GM19328 (cell line): ENCODE measurements at regions not wholly inside any gene's neighbourhood (a gene's known extent, or its start where the extent isn't known, plus 50 kb on each side); places are given as distances from the start of the nearest gene placed in this dataset.

Experiments used
- ATAC-seq: cut with Tn5 transposase; IDR thresholded peaks from one replicate; pipeline ENCODE4 v1.9.1; 2021; ENCODE audit warnings: mild to moderate bottlenecking, moderate library complexity; ENCODE audit not compliant: unreplicated experiment

DNA sequence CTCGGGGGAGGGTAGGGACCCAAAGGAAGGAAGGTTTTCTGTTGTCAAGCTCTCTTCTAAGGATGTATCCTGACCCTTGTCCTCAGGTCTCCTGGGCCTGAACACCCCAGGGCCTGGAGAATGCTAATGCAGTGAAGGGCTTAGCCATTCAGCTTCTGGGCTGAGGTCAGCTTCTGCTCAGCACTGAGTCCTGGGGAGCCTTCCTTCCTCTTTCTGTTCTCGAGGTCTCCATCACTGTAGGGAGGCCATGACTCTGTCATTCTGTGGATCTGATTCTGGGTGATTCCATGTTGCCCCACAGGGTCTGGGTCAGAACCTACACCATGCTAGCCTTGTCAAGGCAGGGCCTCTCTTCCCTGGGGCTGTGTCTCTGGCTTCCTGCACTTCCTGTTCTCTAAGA lies 712.7 kb downstream of the DHX35 start:
- ATAC-seq: no peak

- ATAC-seq: no peak
These were observed 708.8 kb downstream of the DHX35 start for GRCh38 chr20:39670988-39671387.

DNA sequence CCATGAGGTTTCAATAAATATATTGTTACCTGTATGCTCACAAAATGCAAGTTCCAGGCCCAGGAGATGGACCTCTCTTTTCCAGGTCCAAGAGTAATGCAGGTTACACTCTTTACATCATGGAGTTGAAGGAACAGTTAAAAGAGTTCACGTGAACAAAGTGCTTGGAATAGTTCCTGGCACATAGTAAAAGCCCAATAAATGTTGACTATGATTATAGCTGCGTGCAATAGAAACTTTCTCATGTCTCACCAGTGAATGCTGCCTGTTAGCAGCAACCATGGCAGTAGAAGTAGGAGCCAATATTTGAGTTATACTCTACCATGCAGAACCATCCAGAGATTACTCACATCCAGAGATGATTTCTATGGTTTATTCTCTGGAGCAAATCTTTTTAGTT lies 707.5 kb downstream of the DHX35 start:
- no peak for ATAC-seq

DNA sequence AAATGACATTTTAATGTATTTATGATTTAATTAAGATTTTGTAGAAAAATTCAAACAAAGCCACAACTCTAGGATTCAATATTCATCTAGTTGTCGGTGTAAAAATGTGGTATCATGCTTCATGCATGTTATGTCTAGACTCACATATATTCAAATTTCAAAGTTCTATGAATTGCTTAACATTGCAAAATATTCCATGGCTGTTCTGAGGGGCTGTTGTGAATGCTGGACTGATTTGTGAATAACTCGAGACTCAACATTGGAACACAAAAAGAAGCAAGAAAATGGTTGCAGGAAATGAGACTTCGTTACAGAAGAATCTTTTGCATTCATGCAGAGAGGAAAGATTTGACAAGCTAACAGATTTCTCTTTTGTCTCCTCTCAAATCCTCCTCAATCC lies 705.9 kb downstream of the DHX35 start:
- no peak for ATAC-seq

GRCh38 chr20:39661833-39662232 lies 699.7 kb downstream of the DHX35 start:
- ATAC-seq: no peak

GRCh38 chr20:39660965-39661364 lies 698.8 kb downstream of the DHX35 start:
- ATAC-seq: no peak

DNA sequence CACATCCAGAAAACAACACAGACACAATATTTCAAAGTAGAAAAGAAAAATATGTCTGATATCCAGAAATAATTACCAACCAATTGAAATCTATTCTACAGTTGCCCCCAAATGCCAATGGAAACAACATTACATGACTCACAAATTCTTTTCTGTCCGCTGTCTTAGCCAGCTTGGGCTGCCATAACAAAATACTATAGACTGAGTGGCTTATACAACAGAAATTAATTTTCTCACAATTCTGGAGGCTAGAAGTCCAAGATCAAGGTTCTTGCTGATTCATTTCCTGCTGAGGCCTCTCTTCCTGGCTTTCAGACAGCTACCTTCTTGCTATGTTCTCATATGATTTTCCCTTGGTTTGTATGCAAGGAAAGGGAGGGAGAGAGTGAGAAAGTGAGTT lies 698.1 kb downstream of the DHX35 start:
- no peak for ATAC-seq

GRCh38 chr20:39658662-39659409 lies 696.7 kb downstream of the DHX35 start:
- no peak for ATAC-seq

GRCh38 chr20:39654171-39654570 lies 692.0 kb downstream of the DHX35 start:
- ATAC-seq: no peak

GRCh38 chr20:39651645-39652325 lies 689.6 kb downstream of the DHX35 start:
- ATAC-seq: no peak

DNA sequence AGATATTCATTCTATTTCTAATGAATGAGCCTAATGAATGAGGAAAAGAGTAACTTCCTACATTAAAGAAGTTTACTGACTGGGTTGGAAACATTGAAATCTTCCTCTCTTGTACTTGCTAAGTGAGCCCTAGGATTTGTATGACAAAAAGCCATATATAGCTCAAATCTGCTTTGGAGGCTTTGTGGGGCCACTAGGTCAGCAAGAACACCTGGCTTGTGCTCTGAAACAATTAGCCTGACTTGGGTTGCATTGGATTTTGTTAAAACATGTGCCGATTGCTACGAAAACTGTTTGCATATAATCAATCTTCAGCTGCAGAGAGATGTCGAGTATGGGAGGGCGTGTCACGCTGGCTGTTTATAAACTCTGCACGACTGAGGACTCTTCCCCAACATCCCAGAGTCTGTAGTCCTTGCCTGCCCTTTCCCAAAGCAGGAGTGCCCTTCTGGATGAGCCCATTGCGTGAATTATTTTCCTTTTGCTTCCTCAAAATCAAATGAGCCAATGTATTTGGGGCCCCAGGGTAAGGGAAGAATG lies 684.8 kb downstream of the DHX35 start:
- ATAC-seq: no peak

DNA sequence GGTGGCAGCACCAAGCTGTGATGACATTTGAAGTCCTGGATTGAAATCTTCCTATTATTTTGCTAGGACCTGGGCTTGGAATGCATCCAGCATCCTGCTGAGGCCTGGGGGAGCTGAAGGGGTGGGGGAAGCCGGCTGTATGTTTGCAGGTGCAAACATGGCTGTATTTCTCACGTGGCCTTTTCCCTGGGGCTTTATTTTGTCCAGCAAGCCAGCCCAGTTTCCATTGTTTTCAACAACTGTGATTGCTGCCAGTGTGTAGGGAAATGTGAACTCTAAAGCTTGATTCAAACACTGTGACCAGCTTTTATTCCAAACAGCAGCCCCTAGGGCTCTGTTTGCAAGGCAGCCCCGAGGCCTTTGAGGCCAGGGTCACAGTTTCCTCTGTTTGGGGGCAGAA lies 683.0 kb downstream of the DHX35 start:
- no peak for ATAC-seq

DNA sequence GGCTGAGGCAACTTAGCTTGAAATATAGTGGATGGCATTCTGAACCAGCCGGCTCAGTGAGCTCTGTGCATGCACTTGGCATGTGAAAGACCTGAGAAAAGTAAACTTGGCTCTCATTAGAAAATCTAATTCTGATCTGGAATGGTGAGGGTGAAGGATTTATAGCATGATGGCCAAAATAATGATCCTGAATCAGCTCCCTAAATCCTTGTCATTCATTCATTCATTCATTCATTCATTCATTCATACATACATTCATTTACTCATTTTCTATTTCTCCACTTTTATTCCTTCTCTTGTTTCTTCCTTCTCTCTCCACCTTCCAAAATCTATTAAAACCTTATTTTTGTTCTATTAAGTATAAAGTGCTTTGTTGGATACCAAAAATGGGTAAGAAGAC lies 681.1 kb downstream of the DHX35 start:
- ATAC-seq: no peak

GRCh38 chr20:39641423-39641822 lies 679.3 kb downstream of the DHX35 start:
- no peak for ATAC-seq

DNA sequence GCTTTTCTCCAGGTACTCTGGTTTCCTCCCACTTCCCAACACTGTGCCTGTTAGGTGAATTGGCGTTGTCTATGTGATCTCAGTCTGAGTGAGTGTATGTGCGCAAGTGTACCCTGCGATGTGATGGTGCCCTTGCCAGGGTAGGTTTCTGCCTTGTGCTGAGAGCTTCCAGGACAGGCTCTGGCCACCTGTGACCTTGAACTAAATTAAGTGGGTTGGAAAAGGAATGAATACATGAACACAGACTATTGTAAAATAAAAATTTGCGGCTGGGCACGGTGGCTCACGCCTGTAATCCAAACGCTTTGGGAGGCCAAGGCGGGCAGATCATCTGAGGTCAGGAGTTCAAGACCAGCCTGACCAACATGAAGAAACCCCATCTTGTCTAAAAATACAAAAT lies 678.0 kb downstream of the DHX35 start:
- ATAC-seq: no peak

GRCh38 chr20:39638731-39639130 lies 676.6 kb downstream of the DHX35 start:
- ATAC-seq: no peak

- ATAC-seq: no peak
These were observed 671.5 kb downstream of the DHX35 start for GRCh38 chr20:39633689-39634088.

GRCh38 chr20:39632757-39633156 lies 670.6 kb downstream of the DHX35 start:
- no peak for ATAC-seq

DNA sequence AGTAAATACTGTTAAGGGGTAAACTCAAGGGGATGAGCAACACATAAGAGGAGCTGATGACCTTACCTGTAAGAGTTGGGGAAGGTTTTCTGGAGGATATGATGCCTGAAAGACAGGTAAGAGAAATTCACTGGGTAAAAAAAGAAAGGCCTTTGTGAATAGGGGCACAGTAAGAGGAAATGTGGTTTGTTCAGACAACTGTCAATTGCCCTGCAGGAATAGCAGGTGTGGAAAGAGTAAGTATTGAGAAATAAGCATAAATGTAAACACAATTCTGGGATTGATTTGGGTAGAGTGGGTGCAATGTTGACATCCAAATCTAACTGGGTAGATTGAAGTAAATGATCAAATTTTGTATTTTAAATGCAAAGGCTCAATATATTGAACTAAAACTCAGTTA lies 670.0 kb downstream of the DHX35 start:
- ATAC-seq: no peak

GRCh38 chr20:39631557-39631956 lies 669.4 kb downstream of the DHX35 start:
- no peak for ATAC-seq

DNA sequence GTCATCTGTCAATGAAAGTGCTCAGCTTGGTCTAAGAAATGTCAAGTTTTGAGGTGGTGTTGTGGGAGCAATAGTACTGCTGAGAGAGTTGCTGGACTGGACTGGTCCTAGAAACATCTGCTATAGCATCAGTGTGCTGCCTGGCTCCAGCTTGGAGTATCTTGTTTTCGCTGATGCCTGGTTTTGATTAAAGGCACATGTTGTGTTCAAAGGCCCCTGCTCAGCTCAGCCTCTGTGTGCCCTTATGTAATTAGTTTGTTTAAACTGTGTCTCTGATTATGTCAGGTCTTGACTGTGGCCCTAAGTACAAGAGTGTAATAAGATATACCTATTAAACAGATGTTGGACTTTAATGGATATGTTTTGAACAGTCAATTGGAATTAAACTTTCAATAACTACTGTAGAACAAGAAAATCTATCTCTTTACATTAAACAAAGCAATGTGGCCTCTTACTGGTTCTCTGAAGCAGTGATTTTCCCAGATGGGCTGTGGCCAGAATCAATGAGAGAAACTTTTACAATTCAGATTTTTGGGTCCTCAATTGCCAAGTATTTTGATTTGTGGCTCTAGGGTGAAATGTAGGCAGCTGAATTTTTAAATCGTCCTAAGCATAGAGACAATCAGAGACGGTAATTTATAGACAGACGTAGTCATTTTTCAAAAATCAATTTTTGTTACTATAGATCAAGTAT lies 668.2 kb downstream of the DHX35 start:
- ATAC-seq: no peak

DNA sequence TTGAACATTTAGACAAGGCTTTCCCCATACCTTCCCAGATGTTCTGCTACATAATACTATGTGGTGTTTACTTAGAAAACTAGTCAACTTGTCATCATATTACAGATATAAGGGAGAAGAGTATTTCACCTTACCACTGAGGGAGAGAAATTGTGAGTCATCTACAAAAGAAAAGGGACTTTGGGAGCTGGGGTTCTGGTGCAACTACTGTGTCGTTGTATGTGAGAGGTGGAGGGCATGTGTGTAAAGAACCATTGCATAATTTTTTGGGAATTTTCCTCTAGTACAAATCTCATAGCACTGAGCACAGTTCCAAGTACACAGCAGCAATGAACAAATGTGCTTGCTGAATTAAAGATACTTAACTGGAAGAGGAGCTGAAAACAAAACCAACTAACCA lies 665.6 kb downstream of the DHX35 start:
- no peak for ATAC-seq
